ENCODE measurements at regions not wholly inside any gene's neighbourhood (a gene's known extent, or its start where the extent isn't known, plus 50 kb on each side); places are given as distances from the start of the nearest gene placed in this dataset.

DNA sequence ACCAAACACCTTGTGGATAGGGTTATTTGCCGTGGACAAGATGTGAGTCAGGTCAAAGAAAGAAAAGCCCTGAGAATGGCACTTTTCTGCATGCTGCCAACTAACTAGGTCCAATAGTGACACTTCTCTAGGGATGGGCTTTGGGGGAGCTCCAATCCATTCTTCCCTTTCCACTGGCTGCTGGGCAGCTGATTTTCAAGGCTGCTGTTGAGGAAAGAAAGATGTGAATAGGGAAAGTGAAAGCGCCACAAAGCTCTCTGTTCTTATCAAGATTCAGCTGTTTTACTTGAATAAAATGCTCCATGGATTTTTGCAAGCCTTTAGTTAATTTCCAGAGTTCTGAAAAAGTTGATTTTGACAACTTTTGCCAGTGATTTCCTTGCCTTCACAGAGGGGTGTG is 244.2 kb upstream of the F9 start:
- Histone ChIP-seq H3K4me3 (no peak overlapping the region), H3K27ac (no peak overlapping the region)
- DNase-seq (ENCODE audit: low spot score): no peak
- no peak for TF ChIP-seq CTCF (IDR thresholded peaks at IDR 0.05)

GRCh38 chrX:139267851-139268250 is 262.7 kb upstream of the F9 start:
- H3K27ac ChIP-seq: no peak overlapping the region
- no peak overlapping the region for H3K4me3 ChIP-seq
- DNase-seq (ENCODE audit: low spot score): no peak
- no peak for TF ChIP-seq CTCF (IDR thresholded peaks at IDR 0.05)

GRCh38 chrX:139246295-139246694 is 284.2 kb upstream of the F9 start:
- DNase-seq (ENCODE audit: low spot score): no peak
- Histone ChIP-seq H3K4me3 (no peak overlapping the region), H3K27ac (no peak overlapping the region)
- TF ChIP-seq CTCF (IDR thresholded peaks at IDR 0.05): no peak

GRCh38 chrX:139237141-139237540 is 293.4 kb upstream of the F9 start:
- H3K27ac ChIP-seq: no peak overlapping the region
- H3K4me3 ChIP-seq: no peak overlapping the region
- TF ChIP-seq CTCF (IDR thresholded peaks at IDR 0.05): no peak
- no peak for DNase-seq (ENCODE audit: low spot score)

- Histone ChIP-seq H3K27ac (no peak overlapping the region), H3K4me3 (no peak overlapping the region)
- DNase-seq (ENCODE audit: low spot score): no peak
- no peak for TF ChIP-seq CTCF (IDR thresholded peaks at IDR 0.05)
Observed at GRCh38 chrX:139234898-139235297, 295.6 kb upstream of the F9 start.

DNA sequence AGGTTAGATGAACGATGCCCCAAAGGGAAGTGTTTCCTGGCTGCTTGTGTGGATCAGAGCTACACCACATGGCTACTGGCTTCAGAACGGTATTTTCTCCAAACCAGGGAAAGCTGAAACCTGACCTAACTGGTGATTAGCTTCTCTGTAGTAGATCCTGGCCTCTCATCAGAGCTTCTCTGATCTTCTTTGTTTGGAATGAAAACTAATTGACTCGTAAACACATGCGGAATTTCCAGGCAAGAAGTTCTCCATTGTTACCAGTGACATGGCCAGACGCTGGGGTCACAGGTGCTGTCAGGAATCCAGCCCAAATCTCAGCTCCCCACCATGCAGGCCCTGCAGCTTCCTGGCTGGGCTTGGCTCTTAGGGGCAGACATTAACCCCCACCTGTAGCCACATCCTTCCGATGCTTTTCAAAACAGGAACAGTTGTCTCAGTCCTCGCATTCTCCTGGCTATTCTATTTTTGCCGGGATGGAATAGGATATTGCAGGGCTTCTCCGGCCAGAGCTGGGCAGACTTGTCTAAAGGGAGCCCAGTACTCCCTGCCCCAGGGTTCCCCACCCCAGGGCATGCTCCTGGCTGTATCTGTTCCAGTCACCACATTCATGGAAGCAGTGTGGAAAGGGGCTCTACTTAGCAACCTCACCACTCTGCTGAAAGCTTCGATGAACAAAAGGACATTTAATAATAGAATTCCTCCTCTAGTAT is 305.4 kb upstream of the F9 start:
- Histone ChIP-seq H3K4me3 (no peak overlapping the region), H3K27ac (no peak overlapping the region)
- TF ChIP-seq CTCF (IDR thresholded peaks at IDR 0.05): no peak
- no peak for DNase-seq (ENCODE audit: low spot score)

DNA sequence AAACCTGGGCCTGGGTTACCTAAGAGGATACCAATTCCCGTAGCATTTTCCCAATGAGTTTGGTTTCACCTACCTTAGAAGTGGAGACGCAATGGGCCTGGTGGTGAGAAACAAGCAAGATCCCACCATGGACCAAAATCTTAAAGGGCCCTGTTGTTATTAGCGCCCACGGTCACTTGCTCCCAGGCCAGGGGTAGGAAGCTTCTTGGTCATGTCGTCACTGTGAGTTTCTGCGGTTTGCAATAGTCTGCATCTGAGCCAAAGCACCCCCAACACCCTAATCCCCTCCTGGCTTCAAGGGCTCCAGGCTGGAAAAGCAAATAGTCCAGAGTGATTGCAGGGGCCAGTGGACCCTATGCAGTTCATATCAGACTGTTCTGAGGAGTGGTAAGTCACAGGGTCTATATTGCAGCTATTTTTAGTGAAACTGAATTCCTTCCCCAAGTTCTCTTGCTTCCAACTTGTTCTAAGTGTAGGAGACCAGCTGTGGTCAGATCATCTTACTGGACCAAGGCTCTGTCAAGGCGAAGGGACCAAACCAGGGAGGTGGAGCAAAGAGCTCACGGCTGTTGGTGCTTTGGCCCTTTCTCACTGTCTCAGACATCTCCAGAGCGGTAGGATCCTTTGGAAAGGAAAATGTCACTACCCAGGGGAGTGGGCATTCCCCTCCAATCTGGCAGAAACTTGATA is 307.9 kb upstream of the F9 start:
- no peak for DNase-seq (ENCODE audit: low spot score)
- Histone ChIP-seq H3K27ac (no peak overlapping the region), H3K4me3 (no peak overlapping the region)
- TF ChIP-seq CTCF (IDR thresholded peaks at IDR 0.05): no peak
